ENCODE measurements at regions not wholly inside any gene's neighbourhood (a gene's known extent, or its start where the extent isn't known, plus 50 kb on each side); places are given as distances from the start of the nearest gene placed in this dataset.

DNA sequence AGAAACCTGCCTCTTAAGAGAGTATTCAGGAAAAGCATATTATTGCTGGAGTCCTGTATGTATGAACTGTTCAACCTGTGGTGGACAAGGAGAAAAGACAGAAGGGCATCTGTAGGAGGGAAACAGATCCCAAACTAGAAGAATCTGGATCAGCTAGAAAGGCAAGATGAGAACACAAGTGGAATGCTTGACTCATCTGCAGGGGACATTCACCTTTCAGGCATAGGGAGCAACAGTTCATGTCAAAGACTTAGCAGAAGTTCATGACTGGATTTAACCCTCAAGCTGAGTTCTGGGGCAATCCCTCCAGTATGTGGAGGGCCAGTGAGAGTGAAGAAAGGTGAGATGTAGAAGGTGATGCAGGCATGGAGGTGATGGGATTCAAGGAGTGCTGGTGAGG lies 135.9 kb upstream of the DYNLRB2 start:
- CTCF ChIA-PET: no interaction called here
- H3K4me1 ChIP-seq (ENCODE audit: insufficient read depth, low read length): no peaks in the 10 kb centered on the region
- no peak overlapping the region for H3K4me2 ChIP-seq (ENCODE audit: low read length)
- no peak overlapping the region for H3K4me3 ChIP-seq (ENCODE audit: low read length)
- DNase-seq: no peak
- no peaks in the 10 kb centered on the region for H3K36me3 ChIP-seq (ENCODE audit: low read depth, low read length)
- no peaks in the 10 kb centered on the region for H3K9me3 ChIP-seq (ENCODE audit: low read length)
- no peak overlapping the region for H3K27ac ChIP-seq (ENCODE audit: low read length)
- 0 out of 2 replicates have a peak, but pooled peaks cover 6% of the 10 kb centered on the region for H3K27me3 ChIP-seq (ENCODE audit: low read length)
- intact Hi-C loops (cut with micrococcal nuclease): no loop called here
- no peaks in the 10 kb centered on the region for H3K9me2 ChIP-seq (replicated peaks; ENCODE audit: low read length)
- TF ChIP-seq, protein P1, sequence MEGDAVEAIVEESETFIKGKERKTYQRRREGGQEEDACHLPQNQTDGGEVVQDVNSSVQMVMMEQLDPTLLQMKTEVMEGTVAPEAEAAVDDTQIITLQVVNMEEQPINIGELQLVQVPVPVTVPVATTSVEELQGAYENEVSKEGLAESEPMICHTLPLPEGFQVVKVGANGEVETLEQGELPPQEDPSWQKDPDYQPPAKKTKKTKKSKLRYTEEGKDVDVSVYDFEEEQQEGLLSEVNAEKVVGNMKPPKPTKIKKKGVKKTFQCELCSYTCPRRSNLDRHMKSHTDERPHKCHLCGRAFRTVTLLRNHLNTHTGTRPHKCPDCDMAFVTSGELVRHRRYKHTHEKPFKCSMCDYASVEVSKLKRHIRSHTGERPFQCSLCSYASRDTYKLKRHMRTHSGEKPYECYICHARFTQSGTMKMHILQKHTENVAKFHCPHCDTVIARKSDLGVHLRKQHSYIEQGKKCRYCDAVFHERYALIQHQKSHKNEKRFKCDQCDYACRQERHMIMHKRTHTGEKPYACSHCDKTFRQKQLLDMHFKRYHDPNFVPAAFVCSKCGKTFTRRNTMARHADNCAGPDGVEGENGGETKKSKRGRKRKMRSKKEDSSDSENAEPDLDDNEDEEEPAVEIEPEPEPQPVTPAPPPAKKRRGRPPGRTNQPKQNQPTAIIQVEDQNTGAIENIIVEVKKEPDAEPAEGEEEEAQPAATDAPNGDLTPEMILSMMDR (conservative IDR thresholded peaks at IDR 0.05; ENCODE audit: low read depth, low read length): no peak
- TF ChIP-seq EZH2 (IDR thresholded peaks at IDR 0.05; ENCODE audit: low read length, unreplicated experiment) (no peak), EZH2phosphoT487 (IDR thresholded peaks at IDR 0.05; ENCODE audit: borderline replicate concordance, low read length) (no peak)
- H2AFZ ChIP-seq (ENCODE audit: low read length): no peak overlapping the region
- no peak for ATAC-seq
- no peaks in the 10 kb centered on the region for H3F3A ChIP-seq (ENCODE audit: low read length, unreplicated experiment)
- no peak overlapping the region for H3K9ac ChIP-seq (ENCODE audit: low read length)
- H3K79me2 ChIP-seq (ENCODE audit: low read length): no peaks in the 10 kb centered on the region
- no TSS peak for BruUV-seq (replicated peaks)
- H4K20me1 ChIP-seq (ENCODE audit: low read length): no peaks in the 10 kb centered on the region
- POLR2A ChIA-PET (ENCODE audit: unreplicated experiment): no interaction called here

GRCh38 chr16:80403894-80404293 lies 136.9 kb upstream of the DYNLRB2 start:
- ChIA-PET CTCF (no interaction called here), POLR2A (ENCODE audit: unreplicated experiment) (no interaction called here)
- ATAC-seq (no peak), DNase-seq (no peak)
- no peaks in the 10 kb centered on the region for H4K20me1 ChIP-seq (ENCODE audit: low read length)
- H3K4me3 ChIP-seq (ENCODE audit: low read length): no peak overlapping the region
- H3K9me3 ChIP-seq (ENCODE audit: low read length): no peaks in the 10 kb centered on the region
- no TSS peak for BruUV-seq (replicated peaks)
- H2AFZ ChIP-seq (ENCODE audit: low read length): no peak overlapping the region
- no peaks in the 10 kb centered on the region for H3K79me2 ChIP-seq (ENCODE audit: low read length)
- intact Hi-C loops (cut with micrococcal nuclease): no loop called here
- no peak overlapping the region for H3K9ac ChIP-seq (ENCODE audit: low read length)
- TF ChIP-seq, protein P1 (conservative IDR thresholded peaks at IDR 0.05; ENCODE audit: low read depth, low read length): no peak
- TF ChIP-seq EZH2phosphoT487 (IDR thresholded peaks at IDR 0.05; ENCODE audit: borderline replicate concordance, low read length): no peak
- TF ChIP-seq EZH2 (IDR thresholded peaks at IDR 0.05; ENCODE audit: low read length, unreplicated experiment): no peak
- no peaks in the 10 kb centered on the region for H3K9me2 ChIP-seq (replicated peaks; ENCODE audit: low read length)
- H3K27ac ChIP-seq (ENCODE audit: low read length): no peak overlapping the region
- H3K36me3 ChIP-seq (ENCODE audit: low read depth, low read length): no peaks in the 10 kb centered on the region
- H3K4me2 ChIP-seq (ENCODE audit: low read length): no peak overlapping the region
- no peaks in the 10 kb centered on the region for H3K4me1 ChIP-seq (ENCODE audit: insufficient read depth, low read length)
- 0 out of 2 replicates have a peak, but pooled peaks cover 6% of the 10 kb centered on the region for H3K27me3 ChIP-seq (ENCODE audit: low read length)
- no peaks in the 10 kb centered on the region for H3F3A ChIP-seq (ENCODE audit: low read length, unreplicated experiment)

DNA sequence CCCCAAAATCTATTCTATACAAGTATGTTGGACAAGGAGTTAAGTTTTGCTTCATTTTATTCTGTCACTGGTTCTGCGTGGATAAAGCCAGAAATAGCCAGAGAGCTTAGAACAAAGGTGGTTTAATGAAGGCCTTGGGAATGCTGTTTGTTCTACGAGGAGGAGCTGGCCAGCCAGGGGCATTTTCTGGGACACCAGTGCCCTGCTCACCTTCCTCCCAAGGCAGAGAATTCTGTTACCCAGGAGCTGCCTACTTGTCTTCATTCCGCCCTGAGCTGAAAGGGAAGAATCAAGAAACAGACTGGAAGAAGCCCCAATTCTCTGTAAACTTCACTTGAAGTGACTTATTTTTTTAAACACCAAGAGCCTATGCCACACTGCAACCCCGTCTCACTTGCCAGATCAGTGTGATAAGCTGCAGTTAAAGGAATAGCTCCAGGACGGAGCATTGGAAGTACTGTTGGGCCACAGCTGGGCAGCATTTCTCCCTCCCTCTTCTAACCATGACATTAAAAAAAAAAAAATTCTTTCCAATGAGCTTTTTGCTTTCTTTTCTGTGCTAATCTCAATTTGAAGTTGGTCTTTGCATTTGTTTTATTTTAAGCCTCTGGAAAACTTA lies 149.8 kb upstream of the DYNLRB2 start:
- no peaks in the 10 kb centered on the region for H3K9me3 ChIP-seq (ENCODE audit: low read length)
- DNase-seq (no peak), ATAC-seq (no peak)
- POLR2A ChIA-PET (ENCODE audit: unreplicated experiment): no interaction called here
- no peak overlapping the region for H3K9ac ChIP-seq (ENCODE audit: low read length)
- intact Hi-C loops (cut with micrococcal nuclease): no loop called here
- CTCF ChIA-PET: interaction anchor here (0.7 kb wide), 1 partner anchor 47 kb away, joined by 3 read pairs; no protein-coding TSS in a partner anchor
- H2AFZ ChIP-seq (ENCODE audit: low read length): no peak overlapping the region
- H3K4me2 ChIP-seq (ENCODE audit: low read length): no peak overlapping the region
- no peak overlapping the region for H3K27ac ChIP-seq (ENCODE audit: low read length)
- TF ChIP-seq EZH2 (IDR thresholded peaks at IDR 0.05; ENCODE audit: low read length, unreplicated experiment): no peak
- TF ChIP-seq, protein P1 (conservative IDR thresholded peaks at IDR 0.05; ENCODE audit: low read depth, low read length): no peak
- TF ChIP-seq EZH2phosphoT487 (IDR thresholded peaks at IDR 0.05; ENCODE audit: borderline replicate concordance, low read length): no peak
- no TSS peak for BruUV-seq (replicated peaks)
- H3K9me2 ChIP-seq (replicated peaks; ENCODE audit: low read length): no peaks in the 10 kb centered on the region
- H3F3A ChIP-seq (ENCODE audit: low read length, unreplicated experiment): no peaks in the 10 kb centered on the region
- peaks cover 6% of the 10 kb centered on the region for H3K27me3 ChIP-seq (ENCODE audit: low read length)
- H3K79me2 ChIP-seq (ENCODE audit: low read length): no peaks in the 10 kb centered on the region
- no peaks in the 10 kb centered on the region for H4K20me1 ChIP-seq (ENCODE audit: low read length)
- H3K36me3 ChIP-seq (ENCODE audit: low read depth, low read length): no peaks in the 10 kb centered on the region
- H3K4me3 ChIP-seq (ENCODE audit: low read length): no peak overlapping the region
- H3K4me1 ChIP-seq (ENCODE audit: insufficient read depth, low read length): no peaks in the 10 kb centered on the region

Data from PC-3 (cell line).